HepG2 (cell line): ENCODE measurements at regions not wholly inside any gene's neighbourhood (a gene's known extent, or its start where the extent isn't known, plus 50 kb on each side); places are given as distances from the start of the nearest gene placed in this dataset.
A peak's percentile ranks its signal among the peaks of the same experiment; 100 is the strongest.

Experiments used
- CAMTA2 ChIP-seq: sonication (generic); formaldehyde crosslinking; IDR thresholded peaks from 2 replicates; pipeline ENCODE4 v1.4.0; 2020; ENCODE audit warnings: mild to moderate bottlenecking, missing genetic modification reagents, borderline replicate concordance
- CCDC6 ChIP-seq: sonication (generic); formaldehyde crosslinking; IDR thresholded peaks from 2 replicates; pipeline ENCODE4 v1.8.1; 2022; ENCODE audit warnings: mild to moderate bottlenecking, missing genetic modification reagents, moderate library complexity
- CREBL2 ChIP-seq: sonication (generic); formaldehyde crosslinking; IDR thresholded peaks from 2 replicates; pipeline ENCODE4 v1.8.1; 2023; ENCODE audit warnings: missing genetic modification reagents, mild to moderate bottlenecking, borderline replicate concordance
- GFI1 ChIP-seq: sonication (generic); formaldehyde crosslinking; IDR thresholded peaks from 2 replicates; pipeline ENCODE4 v1.5.0; 2020; ENCODE audit warnings: missing genetic modification reagents, mild to moderate bottlenecking, borderline replicate concordance
- KDM3A ChIP-seq: IDR thresholded peaks from 2 replicates; pipeline ENCODE4 v1.6.1; 2018; ENCODE audit warnings: low read depth, missing compliant biosample characterization
- MTA3 ChIP-seq: sonication (generic); formaldehyde crosslinking; IDR thresholded peaks from 2 replicates; pipeline ENCODE4 v1.4.0; 2020; ENCODE audit warnings: missing genetic modification reagents
- MXD1 ChIP-seq: sonication (generic); formaldehyde crosslinking; IDR thresholded peaks from 2 replicates; pipeline ENCODE4 v1.4.0; 2020; ENCODE audit warnings: mild to moderate bottlenecking, missing genetic modification reagents
- NFAT5 ChIP-seq: sonication (generic); formaldehyde crosslinking; IDR thresholded peaks from 2 replicates; pipeline ENCODE4 v1.4.0; 2020; ENCODE audit warnings: missing genetic modification reagents
- SKIL ChIP-seq: sonication (generic); formaldehyde crosslinking; IDR thresholded peaks from 2 replicates; pipeline ENCODE4 v1.8.0; 2022; ENCODE audit warnings: missing genetic modification reagents, mild to moderate bottlenecking, moderate library complexity, borderline replicate concordance
- SNAPC2 ChIP-seq: sonication (generic); formaldehyde crosslinking; IDR thresholded peaks from 2 replicates; pipeline ENCODE4 v1.8.1; 2022; ENCODE audit warnings: mild to moderate bottlenecking, missing genetic modification reagents
- SP1 ChIP-seq, 2 experiments: fragments of 450-650 bp in 1 of 2; sonication (generic) in 1 of 2; formaldehyde crosslinking in 1 of 2; IDR thresholded peaks; 2 replicates each; pipeline versions ENCODE4 v1.4.0 to v1.6.1; 2016 to 2020; ENCODE audit warnings: missing genetic modification reagents in 1 of 2
- YEATS4 ChIP-seq: sonication (generic); formaldehyde crosslinking; IDR thresholded peaks from 2 replicates; pipeline ENCODE4 v1.4.0; 2020; ENCODE audit warnings: missing genetic modification reagents, borderline replicate concordance
- ZNF333 ChIP-seq: sonication (generic); formaldehyde crosslinking; IDR thresholded peaks from 2 replicates; pipeline ENCODE4 v1.4.0; 2020; ENCODE audit warnings: mild to moderate bottlenecking, missing genetic modification reagents, borderline replicate concordance
- ZNF703 ChIP-seq: sonication (generic); formaldehyde crosslinking; IDR thresholded peaks from 2 replicates; pipeline ENCODE4 v1.5.1; 2020; ENCODE audit warnings: missing genetic modification reagents, mild to moderate bottlenecking, moderate library complexity, borderline replicate concordance
- ZNF770 ChIP-seq: sonication (generic); formaldehyde crosslinking; IDR thresholded peaks from 2 replicates; pipeline ENCODE4 v1.5.0; 2020; ENCODE audit warnings: mild to moderate bottlenecking, missing genetic modification reagents
- ZNF891 ChIP-seq: sonication (generic); formaldehyde crosslinking; IDR thresholded peaks from 2 replicates; pipeline ENCODE4 v1.5.0; 2020; ENCODE audit warnings: mild to moderate bottlenecking, missing genetic modification reagents

GRCh38 chr1:9181990-9182783 lies 52.4 kb upstream of the H6PD start (continued):
- TF ChIP-seq NFAT5 (CRISPR knock-in tag) (no peak), ZNF333 (CRISPR knock-in tag) (peak; percentile 43; the same call in 1 of the 2 replicates), ZNF770 (CRISPR knock-in tag) (0 out of 2 replicates have a peak, but pooled peaks have one; percentile 12), ZNF703 (peak; percentile 53; the same call in 1 of the 2 replicates), KDM3A (CRISPR knock-in tag) (peak; percentile 44; the same call in 1 of the 2 replicates), YEATS4 (CRISPR knock-in tag) (peak; percentile 44; the same call in 1 of the 2 replicates), SKIL (CRISPR knock-in tag) (no peak), SP1 (IDR thresholded peaks at IDR 0.05) (no peak), SP1 (CRISPR knock-in tag; IDR thresholded peaks at IDR 0.05) (peak; percentile 26; the same call in 1 of the 2 replicates), CAMTA2 (CRISPR knock-in tag) (0 out of 2 replicates have a peak, but pooled peaks have one; percentile 22), GFI1 (peak; percentile 19; the same call in 1 of the 2 replicates), CREBL2 (CRISPR knock-in tag) (0 out of 2 replicates have a peak, but pooled peaks have one; percentile 38), MXD1 (peak; percentile 76), ZNF891 (CRISPR knock-in tag) (peak; percentile 62; the same call in 1 of the 2 replicates), SNAPC2 (CRISPR knock-in tag) (peak; percentile 71; the same call in 1 of the 2 replicates), MTA3 (CRISPR knock-in tag) (no peak), CCDC6 (CRISPR knock-in tag) (peak; percentile 72; the same call in 1 of the 2 replicates)
